ENCODE measurements at regions not wholly inside any gene's neighbourhood (a gene's known extent, or its start where the extent isn't known, plus 50 kb on each side); places are given as distances from the start of the nearest gene placed in this dataset.

DNA sequence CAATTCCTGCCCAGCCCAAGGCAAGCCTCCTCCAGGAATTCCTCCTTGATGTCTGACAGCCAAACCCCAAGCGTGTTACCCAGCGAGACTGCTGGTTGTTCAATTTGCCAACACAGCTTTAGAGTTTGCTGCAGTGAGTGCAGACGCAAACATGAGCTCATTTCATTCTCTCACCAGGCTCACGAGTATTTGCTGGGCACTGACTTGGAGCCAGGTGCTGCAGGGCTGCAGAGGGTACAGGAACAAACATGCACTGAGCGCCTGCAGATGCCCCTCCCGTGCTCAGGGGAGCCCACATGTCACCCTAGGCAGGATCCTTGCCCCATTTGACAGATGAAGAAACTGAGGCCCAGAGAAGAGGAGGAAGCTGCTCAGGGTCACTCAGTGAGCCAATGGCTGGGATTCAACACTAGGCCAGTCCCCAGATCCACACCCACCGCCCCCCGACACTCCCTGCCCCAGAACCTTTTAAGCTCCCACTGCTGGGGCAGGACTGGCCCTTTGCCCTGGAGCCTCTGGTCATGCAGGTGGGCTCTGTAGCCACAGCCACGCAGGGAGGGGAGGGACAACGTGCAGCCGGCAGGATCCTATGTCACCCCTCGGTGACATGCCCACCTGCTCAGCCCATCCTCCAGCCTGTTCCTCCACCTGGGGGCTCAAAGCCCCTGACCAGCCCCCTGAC lies 363.7 kb downstream of the MATN1 start:
- TF ChIP-seq CTCF (IDR thresholded peaks at IDR 0.05), result no peak
- no peak for TF ChIP-seq POLR2A (IDR thresholded peaks at IDR 0.05)
- TF ChIP-seq EP300 (IDR thresholded peaks at IDR 0.05), result no peak
